ENCODE measurements at regions not wholly inside any gene's neighbourhood (a gene's known extent, or its start where the extent isn't known, plus 50 kb on each side); places are given as distances from the start of the nearest gene placed in this dataset.

DNA sequence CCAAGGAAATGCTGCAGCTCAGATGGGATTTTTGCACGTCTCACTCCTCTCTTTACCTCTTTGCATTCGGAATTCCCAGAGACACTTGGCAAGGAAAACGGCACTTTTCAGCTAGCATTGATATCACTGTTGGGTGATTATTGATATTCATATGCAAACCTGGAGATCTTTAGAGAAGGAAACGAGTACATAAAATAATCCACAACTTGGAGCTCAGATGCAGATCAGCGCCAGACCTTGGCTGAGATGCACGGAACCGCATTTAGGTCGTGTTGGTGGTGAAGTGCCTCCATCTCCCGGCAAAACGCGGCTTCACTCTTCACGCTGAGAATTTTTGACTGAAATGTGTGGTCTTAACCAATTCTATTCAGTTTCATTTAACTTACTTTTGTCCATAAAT lies 77.2 kb upstream of the ARHGEF7 start:
- no peak for DNase-seq

DNA sequence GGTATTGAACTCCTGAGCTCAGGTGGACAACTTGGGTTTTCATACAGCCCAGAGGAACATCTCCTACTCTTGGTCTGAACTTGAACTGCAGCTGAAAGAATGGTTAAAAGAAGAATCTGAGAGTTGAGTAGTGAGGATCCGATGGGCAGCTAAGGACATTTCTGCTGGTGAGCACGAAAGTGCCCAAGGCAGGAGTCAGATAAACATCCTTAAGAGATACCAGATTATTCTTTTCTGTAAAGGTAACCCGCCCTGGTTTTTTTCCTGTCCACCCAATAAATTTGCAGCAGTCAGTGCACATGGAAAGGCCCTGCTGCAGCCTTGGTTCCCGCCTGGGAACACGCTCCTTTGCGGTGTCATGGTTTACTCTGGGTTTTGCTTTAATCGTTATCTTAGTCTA lies 78.4 kb upstream of the ARHGEF7 start:
- no peak for DNase-seq

DNA sequence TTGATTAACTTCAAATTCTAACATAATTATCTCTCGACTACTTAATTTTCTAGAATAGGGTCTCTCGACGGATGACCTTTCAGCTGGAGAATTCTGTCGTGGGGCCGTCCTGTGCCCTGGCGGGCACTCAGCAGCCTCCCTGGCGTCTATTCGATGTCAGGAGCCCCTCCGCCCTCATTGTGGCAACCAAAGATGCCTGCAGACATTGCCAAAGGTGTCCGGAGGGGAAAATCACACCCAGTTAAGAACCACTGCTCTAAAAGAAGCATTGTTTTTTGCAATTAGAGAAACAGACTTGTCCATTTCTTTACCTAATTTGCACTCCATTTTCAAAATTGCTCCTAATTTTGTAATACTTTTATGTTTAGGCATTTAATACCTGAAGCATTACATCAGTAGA lies 79.2 kb upstream of the ARHGEF7 start:
- DNase-seq: no peak

DNA sequence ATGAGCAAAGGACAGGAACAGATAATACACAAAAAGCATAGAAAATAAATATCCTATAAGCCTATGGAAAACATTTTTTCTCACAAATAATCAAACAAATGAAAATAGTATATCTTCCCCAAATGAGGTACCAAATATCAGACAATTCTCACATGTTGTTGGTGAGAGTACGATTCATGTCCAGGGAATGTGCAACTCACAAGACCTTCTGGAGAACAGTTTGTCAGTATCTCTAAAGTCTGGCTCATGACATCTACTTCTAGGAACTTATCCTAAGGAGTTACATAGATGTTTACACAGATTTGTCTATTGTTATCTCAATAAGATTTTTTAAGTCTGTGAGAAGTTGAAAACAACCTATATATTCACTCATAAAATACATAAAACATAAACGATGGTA lies 80.3 kb upstream of the ARHGEF7 start:
- no peak for DNase-seq

DNA sequence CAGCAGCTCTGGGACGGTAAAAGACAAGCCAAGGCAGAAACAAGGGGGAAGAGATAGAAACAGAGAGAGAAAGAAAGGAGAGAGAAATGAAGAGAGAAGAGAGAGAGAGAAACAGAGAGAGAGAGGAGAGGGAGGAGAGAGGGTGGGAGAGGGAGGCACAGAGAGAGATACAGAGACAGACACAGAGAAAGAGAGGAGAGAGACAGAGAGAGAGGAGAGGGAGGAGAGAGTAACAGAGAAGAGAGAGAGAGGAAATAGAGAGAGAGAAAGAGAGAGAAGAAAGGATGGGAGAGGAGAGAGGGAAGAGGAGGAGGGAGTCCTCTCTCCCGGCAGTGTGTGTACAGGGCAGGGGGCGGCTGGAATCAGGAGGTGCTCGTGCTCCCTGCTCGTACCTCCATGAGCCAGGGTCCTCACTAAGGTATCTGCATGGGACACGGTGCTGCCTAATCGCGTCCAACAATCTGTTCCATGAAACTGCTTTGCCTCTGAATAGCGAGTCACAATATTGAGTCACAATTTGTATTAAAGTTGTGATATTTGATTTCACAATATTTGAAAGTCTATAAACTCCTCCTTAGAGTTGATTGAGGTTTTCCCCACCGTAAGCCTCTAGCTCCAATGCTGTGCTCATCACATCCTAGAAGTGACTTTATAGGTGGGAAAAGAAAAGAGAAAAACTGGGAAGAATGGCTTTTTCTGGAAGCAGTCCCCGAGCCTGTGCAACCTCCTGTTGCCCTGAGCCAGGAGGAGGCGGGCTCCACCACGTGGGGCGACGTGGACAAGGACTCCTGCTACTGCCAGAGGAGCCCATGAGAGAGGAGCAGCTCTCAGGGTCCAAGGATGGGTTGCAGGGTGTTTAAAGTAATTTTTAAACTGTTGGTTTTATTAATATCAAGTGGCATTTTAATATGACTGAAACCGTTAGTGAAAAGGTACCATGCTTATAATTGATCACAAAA lies 81.7 kb upstream of the ARHGEF7 start:
- DNase-seq: no peak

DNA sequence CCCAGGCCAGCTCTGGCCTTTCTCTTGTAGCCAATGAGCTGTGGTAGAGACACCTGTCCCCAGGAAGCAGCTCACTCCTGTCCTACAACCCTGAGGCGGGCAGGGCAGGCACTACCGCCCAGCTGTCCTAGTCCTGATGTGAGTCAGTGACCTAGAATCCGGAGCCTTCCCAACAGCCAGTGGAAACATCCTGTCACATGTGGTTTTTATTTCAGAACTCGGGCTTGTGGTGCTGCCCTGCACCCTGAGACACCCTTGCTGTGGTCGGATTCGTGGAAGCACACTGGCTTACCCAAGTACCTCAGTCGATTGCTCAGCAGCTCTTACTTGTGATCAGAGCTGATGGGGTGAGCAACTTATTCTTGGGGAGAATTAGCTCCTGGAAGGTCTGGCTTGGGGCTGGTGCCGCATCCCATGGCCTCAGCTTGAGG lies 83.6 kb upstream of the ARHGEF7 start:
- DNase-seq: no peak

DNA sequence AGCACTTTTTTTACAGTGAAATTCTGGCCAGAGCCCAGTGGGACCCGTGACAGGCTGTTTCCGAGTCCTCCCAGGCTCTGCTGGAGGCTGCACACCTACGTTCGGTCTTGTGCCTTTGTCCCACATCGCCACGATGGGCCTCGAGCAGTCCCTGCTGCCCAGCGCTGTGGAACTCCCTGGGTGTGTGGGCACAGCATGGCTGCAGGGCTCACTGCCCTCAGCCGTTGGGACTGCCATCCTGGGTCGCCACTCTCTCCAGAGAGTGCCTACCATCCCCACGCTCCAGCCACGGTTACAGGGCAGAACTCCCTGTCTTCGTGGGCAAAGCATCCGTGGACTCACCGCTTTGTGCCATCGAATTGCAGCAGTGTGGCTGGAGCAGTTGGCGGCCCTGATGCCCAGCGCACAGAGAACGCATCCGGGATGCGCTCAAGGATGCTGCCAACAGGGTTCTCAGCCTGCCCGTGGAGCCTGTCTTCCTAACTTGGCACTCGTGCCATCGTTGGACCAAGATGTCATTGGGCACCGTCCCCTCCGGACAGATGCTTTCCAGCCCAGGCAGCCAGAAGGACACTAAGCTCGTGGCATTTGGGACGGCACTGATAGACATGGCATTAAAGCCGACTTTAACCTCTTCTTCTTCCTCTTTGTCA lies 85.0 kb upstream of the ARHGEF7 start:
- DNase-seq: no peak

DNA sequence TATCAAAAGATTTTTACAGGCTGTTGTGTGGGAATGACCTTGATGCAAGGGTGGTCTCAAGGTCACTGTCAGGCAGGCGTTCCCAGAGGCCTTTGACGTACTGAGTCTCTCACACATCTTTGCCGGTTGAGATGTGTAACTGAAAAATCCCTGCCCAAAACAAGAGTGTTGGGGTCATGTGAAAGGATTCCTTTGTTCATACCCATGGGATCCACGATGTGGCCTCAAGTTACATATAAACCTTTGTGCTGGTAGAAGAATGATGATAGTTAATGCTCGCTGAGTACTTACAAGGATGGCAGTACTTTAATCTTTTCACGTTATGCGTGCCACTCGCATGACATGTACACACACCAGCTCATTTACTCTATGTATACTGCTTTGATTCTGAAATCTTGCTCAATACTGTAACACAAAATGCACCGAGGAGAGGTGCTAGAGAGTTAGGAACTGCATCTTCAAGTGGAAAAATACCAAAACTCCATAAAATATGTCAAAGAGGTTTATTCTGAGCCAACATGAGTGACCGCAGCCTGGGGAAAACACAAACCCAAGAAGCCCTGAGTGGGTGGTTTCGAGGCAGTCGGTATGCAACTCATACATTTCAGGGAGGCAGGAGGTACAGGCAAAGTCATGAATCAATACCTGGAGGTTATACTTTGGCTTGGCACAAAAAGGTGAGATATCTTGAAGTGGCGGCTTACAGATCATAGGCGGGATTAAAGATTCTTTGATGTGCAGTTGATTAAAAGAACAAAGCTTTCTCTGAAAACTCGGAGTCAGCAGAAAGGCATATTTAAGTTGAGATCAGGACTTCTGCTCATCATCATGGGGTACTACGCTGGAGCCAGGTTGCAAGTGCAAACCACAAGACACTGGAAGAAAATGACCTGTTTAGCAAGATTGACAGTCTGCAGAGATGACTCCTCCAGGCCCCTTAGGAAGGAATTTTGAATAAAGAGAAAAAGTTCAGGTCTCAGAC lies 87.4 kb upstream of the ARHGEF7 start:
- no peak for DNase-seq

DNA sequence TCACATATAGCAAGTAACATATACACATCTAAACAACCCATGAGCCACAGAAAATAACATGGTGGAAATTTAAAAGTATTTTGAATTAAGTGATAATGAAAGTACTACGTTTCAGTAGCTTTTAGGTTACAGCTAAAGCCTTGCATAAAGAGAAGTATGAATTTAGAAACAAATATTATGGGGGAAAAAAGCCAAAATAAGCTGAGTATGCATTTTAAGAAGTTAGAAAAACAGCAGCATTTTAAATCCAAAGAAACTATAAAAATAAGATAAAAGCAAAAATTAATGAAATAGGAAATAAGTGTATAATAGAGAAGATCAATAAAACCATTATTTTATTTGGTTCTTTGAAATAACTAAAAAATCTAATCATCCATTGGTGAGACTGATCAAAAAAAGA lies 89.8 kb upstream of the ARHGEF7 start:
- DNase-seq: no peak

DNA sequence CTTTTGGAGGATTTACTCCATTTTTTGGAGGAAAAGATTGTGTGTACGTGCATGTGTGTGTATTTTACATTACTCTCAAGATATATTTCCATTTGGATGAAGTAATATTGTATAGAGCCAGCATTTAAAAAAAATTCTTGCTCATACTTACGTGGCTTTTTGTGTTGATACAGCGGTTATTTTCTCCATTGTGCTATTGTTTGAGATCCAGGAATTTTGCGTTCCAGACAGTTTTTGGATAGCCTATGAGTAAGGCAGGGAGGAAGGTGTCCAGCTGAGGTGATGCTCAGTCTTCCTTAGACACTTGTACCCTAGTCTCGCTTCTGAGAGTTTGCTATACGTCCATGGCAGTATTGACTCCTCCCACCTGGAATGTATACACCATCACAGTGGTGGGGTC lies 92.2 kb upstream of the ARHGEF7 start:
- DNase-seq: no peak

DNA sequence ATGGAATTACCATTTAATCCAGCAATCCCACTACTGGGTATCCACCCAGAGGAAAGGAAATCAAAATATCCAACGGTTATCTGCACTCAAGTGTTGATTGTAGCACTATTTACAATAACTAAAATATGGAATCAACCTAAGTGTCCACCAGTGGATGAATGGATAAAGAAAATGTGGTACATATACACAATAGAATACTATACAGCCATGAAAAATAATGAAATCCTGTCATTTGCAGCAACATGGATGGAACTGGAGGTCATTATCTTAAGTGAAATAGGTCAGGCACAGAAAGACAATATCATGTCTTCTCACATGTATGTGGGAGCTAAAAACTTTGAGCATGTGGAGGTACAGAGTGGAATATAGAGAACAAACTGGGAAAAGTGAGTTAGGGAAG lies 92.9 kb upstream of the ARHGEF7 start:
- no peak for DNase-seq

DNA sequence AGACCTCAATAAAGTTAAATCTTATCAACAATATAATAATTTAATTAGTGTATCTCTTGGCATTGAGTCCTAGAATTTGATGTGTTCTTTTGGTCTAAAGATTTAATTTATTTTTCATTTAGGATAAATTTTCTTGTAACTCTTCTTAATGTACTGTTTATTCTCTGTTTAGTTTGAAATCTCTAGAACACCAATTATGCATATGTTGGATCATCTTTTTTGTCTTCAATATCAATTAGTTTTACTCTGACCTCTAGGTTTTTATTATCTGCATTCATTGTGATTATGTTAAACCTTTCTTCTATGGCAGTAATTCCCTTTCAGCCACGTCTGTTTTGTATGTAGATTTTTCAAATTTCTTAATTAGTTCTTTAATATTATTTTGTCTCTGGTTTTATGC lies 93.8 kb upstream of the ARHGEF7 start:
- DNase-seq: no peak

DNA sequence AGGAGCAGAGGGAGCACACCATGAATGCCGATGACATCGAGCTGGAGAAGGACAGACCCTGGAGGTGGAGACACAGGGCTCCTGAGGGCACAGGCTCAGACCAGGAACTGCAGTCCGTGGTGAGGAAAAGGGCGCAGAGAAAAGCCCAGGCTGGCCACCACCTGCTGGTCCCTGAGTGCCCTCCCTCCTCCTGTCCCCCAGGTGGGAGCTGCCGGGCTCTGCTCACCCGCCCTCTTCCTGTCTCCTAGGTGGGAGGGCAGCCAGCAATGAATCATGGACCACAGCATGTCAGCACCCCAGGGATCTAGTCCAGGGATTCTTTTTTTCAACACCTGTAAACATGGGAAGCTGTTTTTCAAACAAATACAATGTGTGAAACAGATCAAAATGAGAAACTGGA lies 94.6 kb upstream of the ARHGEF7 start:
- no peak for DNase-seq

DNA sequence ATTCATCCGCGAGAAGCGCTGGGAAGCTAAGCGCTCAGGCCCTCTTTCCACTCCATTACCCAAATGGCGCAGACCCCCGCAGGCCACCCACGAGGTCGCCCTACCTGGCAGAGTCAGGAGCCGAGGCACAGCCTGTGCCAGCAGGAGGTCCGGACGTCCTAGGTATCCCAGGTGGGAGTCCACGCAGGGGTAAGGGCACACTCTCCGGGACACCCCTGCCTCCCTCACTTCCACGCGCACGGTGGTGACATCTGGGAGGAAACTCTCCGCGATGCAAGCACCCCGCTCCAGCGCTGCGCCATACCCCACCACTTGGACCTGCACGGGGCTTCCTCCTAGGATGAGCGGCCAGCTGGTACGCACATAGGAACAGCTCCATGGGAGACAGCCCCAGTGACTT lies 95.1 kb upstream of the ARHGEF7 start:
- no peak for DNase-seq

DNA sequence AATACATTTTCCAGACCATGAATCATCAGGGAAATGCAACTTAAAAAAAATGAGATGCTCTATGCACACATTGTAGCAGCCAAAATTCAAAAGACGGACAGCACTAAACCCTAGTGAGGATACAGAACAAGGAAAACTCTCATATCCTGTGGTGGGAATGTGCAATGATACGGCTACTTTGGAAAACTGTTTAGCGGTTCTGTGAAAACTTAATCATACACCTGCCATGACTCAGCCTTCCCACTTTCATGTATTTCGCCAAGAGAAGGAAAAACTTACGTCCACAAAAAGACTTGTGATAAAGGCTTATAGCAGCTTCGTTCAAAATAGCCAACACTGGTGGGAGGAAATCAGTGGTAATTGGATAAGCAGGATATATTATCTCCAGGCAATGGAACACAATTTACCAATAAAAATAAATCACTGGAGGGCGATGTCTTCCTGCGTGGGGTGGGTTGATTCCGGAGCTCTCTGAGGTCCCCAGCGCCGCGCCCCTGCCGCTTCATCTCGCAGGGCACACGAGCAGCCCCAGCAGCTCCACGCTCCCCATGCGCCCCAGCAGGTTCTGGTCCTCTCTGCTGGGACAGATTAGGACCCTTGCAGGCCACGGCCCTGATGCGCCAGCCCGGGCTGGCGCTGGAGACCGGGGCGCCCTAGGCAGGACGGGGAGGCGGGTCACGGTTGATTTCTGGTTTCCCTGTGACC lies 97.2 kb upstream of the ARHGEF7 start:
- no peak for DNase-seq

DNA sequence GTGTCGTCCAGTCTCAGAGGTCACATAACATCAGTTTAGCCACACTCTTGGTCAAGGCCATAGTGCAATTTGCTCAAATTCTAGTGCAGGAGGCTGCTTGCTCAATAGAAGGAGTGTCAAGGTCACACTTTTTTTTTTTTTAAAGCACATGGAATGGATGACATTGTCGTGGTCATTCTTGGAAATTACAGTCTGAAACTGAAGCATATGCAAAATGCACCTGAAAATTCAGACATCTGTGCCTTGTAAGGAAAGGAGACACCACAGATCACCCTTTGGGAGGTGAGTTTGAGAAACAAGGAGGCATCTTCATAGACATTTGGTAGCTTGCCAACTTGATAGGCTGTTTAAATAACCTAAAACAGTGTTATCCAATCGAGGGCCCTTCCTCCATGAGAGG lies 98.3 kb upstream of the ANKRD10 start:
- DNase-seq: no peak

DNA sequence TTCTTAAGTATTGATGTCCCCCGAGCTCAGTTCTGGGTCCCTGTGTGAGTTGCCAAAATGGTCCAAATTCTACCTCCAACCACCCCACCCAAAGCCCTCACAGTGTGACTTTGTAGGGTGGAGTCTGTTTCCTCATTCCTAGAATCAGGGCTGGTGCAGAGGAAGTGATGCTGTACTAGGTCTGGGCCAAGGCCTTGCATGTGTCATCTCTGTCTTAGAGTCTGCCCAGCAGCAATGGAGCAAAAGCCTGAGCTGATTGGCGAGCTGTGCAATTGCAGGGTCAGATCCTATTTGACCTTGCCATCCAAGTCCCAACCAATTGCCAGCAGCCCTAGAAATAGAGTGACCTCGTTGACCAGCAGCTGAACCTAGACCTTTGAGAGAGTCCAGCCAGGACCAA lies 97.0 kb upstream of the ANKRD10 start:
- peak in 3 of 4 experiments; percentile 7 to 26 (median 10) for DNase-seq

DNA sequence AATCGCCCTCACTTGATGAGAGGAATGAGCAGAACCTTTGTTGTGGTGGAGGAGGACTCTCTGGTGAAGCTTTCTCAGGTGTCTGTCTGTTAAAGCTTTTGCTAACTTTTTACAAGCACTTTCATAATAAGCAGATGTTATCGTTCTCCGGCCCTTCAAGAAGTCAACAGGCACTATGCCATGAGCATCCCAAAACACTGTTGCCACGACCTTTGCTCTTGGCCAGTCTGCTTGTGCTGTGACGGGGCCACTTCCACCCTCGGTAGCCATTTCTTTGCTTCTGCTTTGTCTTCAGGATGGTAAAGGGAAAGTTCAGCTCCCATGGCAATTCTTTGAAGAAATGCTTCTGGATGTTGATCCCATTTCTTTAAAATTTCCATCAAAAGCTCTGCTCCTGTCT lies 93.5 kb upstream of the ANKRD10 start:
- no peak for DNase-seq

DNA sequence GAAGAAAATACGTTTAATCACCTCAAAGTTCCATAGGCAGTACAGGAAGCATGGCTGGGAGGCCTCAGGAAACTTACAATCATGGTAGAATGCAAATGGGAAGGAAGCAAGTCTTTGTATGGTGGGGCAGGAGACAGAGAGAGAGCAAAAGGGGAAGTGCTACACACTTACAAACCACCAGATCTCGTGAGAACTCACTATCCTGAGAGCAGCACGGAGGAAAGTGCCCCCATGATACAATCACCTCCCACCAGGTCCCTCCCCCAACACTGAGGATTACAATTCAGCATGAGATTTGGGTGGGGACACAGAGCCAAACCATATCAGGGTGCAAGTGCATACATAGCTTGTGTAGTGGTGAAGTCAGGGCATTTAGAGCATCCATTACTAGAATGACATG lies 92.3 kb upstream of the ANKRD10 start:
- peak in 1 of 4 experiments; percentile 9 for DNase-seq

DNA sequence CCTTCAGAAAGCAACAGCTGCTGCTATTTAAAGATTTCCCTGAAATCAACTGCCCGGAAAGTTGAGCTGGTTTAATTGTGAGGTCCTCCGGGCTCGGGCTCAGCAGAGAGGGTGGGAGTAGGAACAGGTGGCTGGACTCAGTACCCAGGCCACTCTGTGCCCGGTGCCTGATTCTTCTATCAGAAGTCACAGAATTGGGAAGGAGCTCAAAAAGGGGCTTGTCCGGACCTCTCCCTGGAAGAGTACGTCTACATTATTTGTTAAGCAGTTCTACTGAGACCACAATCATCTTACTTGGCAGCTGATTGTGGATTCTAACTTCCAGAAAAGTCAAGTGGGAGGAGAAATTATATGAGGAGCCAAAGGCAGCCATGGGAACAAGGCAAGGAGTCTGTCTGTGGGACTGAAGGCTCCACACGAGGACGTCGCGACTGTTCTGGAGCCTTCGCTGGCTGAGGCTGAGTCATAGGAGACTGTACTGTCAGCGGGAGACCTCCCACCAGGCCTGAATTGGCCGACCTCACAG lies 91.7 kb upstream of the ANKRD10 start:
- DNase-seq: no peak

DNA sequence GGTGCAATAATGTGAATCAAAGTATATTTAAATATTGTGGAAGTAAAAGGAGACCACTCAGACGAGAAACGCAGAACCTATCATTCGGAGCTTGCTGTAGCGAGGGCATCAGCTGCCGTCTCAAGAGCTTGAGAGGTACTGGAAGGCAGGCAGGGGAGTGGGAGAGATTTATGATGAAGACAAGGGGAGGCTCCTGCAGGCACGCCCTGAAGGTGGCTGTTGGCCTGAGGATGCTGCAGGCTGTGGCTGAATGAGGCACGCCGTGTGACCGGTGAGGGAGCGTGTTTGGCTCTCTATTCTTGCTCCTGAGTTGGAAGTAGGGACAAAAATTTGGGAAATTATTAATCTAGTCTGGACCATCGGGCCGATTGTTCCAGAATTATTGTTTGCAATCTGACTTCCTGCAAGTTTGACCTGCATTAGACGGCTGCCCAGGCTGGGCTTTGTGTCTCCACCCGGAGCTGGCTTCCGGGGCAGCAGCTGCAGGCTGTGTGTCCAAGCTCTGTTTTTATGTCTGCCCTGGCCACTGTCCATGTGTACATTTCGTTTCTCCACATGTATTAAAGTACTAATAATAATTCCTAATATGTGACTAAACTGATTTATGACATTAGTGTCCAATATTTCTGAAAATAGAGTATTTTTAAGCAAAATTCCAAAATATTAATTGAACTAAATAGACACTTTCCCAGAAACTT lies 91.1 kb upstream of the ANKRD10 start:
- DNase-seq: no peak
